A673 (cell line): ENCODE measurements at regions not wholly inside any gene's neighbourhood (a gene's known extent, or its start where the extent isn't known, plus 50 kb on each side); places are given as distances from the start of the nearest gene placed in this dataset.

Experiments used
- BruUV-seq: library from RNA; stranded (reverse); fragments of 400-500 nt; replicated peaks from 2 replicates; lab custom pipeline; 2021; lab: Mats Ljungman, UMichigan
- CTCF ChIA-PET: fragments of 300-600 bp; sonication (Branson Sonifier 250); formaldehyde crosslinking; loops from one replicate; lab custom pipeline; 2022; ENCODE audit warnings: antibody characterized with exemption; lab: Charles Lee
- POLR2A ChIA-PET: fragments of 300-600 bp; sonication (Branson Sonifier 250); formaldehyde crosslinking; loops from one replicate; lab custom pipeline; 2022; ENCODE audit warnings: antibody characterized with exemption; ENCODE audit not compliant: low non-redundant PET; lab: Charles Lee
- DNase-seq: peaks from one replicate; pipeline ENCODE4 v3.0.0-alpha.2; 2015; ENCODE audit warnings: low spot score
- H3K27ac ChIP-seq: fragments of 200-600 bp; sonication (generic); 2 replicates; pipeline ENCODE4 v1.5.1; 2016; ENCODE audit warnings: mixed run types, low read depth, mild to moderate bottlenecking, mixed read lengths, antibody characterized with exemption, low read length; ENCODE audit not compliant: poor library complexity, severe bottlenecking
- H3K27me3 ChIP-seq: fragments of 200-600 bp; sonication (generic); replicated peaks from 2 replicates; pipeline ENCODE4 v1.6.1; 2017; ENCODE audit warnings: mixed run types, low read depth, mild to moderate bottlenecking, mixed read lengths, antibody characterized with exemption, low read length; ENCODE audit not compliant: insufficient read depth, poor library complexity
- H3K36me3 ChIP-seq: fragments of 200-600 bp; sonication (generic); 2 replicates; pipeline ENCODE4 v1.6.1; 2016; ENCODE audit warnings: mixed run types, mild to moderate bottlenecking, mixed read lengths, antibody characterized with exemption, low read length; ENCODE audit not compliant: insufficient read depth, poor library complexity, severe bottlenecking
- H3K4me1 ChIP-seq: fragments of 200-600 bp; sonication (generic); 2 replicates; pipeline ENCODE4 v1.6.1; 2017; ENCODE audit warnings: mixed run types, mild to moderate bottlenecking, mixed read lengths, antibody characterized with exemption, low read length; ENCODE audit not compliant: insufficient read depth, poor library complexity, severe bottlenecking
- H3K4me3 ChIP-seq: fragments of 200-600 bp; sonication (generic); 2 replicates; pipeline ENCODE4 v1.5.1; 2016; ENCODE audit warnings: low read depth, mixed run types, mild to moderate bottlenecking, mixed read lengths, low read length; ENCODE audit not compliant: poor library complexity, severe bottlenecking
- H3K9me3 ChIP-seq: fragments of 200-600 bp; sonication (generic); 2 replicates; pipeline ENCODE4 v1.6.1; 2016; ENCODE audit warnings: mixed run types, low read depth, mild to moderate bottlenecking, mixed read lengths, antibody characterized with exemption, low read length; ENCODE audit not compliant: poor library complexity, severe bottlenecking
- EZH2 ChIP-seq: fragments of 200-600 bp; sonication (generic); IDR thresholded peaks from 2 replicates; pipeline ENCODE4 v1.6.1; 2017; ENCODE audit warnings: borderline replicate concordance, low read depth, mild to moderate bottlenecking, mixed read lengths, antibody characterized with exemption, low read length; ENCODE audit not compliant: poor library complexity, severe bottlenecking
- intact Hi-C: fragments of 100-400 bp; cut with micrococcal nuclease; formaldehyde crosslinking; loops from one replicate; pipeline ENCODE4 v1.10.0; 2022; ENCODE audit not compliant: unreplicated experiment
- TF ChIP-seq, protein P1 (sequence below): fragments of 300-800, 200-600 bp; sonication (generic); conservative IDR thresholded peaks from 2 replicates; pipeline ENCODE4 v1.5.1; 2017; ENCODE audit warnings: low read depth, mild to moderate bottlenecking, antibody characterized with exemption, low read length, moderate library complexity, mixed read lengths

- no peaks in the 10 kb centered on the region for H3K4me1 ChIP-seq
- TF ChIP-seq EZH2, result no peak
- TF ChIP-seq, protein P1, sequence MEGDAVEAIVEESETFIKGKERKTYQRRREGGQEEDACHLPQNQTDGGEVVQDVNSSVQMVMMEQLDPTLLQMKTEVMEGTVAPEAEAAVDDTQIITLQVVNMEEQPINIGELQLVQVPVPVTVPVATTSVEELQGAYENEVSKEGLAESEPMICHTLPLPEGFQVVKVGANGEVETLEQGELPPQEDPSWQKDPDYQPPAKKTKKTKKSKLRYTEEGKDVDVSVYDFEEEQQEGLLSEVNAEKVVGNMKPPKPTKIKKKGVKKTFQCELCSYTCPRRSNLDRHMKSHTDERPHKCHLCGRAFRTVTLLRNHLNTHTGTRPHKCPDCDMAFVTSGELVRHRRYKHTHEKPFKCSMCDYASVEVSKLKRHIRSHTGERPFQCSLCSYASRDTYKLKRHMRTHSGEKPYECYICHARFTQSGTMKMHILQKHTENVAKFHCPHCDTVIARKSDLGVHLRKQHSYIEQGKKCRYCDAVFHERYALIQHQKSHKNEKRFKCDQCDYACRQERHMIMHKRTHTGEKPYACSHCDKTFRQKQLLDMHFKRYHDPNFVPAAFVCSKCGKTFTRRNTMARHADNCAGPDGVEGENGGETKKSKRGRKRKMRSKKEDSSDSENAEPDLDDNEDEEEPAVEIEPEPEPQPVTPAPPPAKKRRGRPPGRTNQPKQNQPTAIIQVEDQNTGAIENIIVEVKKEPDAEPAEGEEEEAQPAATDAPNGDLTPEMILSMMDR, result no peak
- POLR2A ChIA-PET, result interaction anchor here (0.6 kb wide), 1 partner anchor 131 kb away, joined by 7 read pairs; no protein-coding TSS in a partner anchor
- H3K9me3 ChIP-seq, result no peaks in the 10 kb centered on the region
- CTCF ChIA-PET, result no interaction called here
- no TSS peak for BruUV-seq
- no peaks in the 10 kb centered on the region for H3K36me3 ChIP-seq
- H3K4me3 ChIP-seq, result no peak overlapping the region
- DNase-seq, result no peak
- intact Hi-C loops, result no loop called here
- no peak overlapping the region for H3K27ac ChIP-seq
- H3K27me3 ChIP-seq, result no peaks in the 10 kb centered on the region
Observed at GRCh38 chr15:93146601-93147000, 57.6 kb upstream of the RGMA start.

GRCh38 chr15:93146196-93146595 is 57.2 kb upstream of the RGMA start:
- no TSS peak for BruUV-seq
- no peaks in the 10 kb centered on the region for H3K9me3 ChIP-seq
- H3K36me3 ChIP-seq, result no peaks in the 10 kb centered on the region
- H3K27me3 ChIP-seq, result no peaks in the 10 kb centered on the region
- no peak for TF ChIP-seq EZH2
- TF ChIP-seq, protein P1, result no peak
- ChIA-PET POLR2A (no interaction called here), CTCF (no interaction called here)
- no peak for DNase-seq
- no peak overlapping the region for H3K27ac ChIP-seq
- no peaks in the 10 kb centered on the region for H3K4me1 ChIP-seq
- H3K4me3 ChIP-seq, result no peak overlapping the region
- intact Hi-C loops, result no loop called here

DNA sequence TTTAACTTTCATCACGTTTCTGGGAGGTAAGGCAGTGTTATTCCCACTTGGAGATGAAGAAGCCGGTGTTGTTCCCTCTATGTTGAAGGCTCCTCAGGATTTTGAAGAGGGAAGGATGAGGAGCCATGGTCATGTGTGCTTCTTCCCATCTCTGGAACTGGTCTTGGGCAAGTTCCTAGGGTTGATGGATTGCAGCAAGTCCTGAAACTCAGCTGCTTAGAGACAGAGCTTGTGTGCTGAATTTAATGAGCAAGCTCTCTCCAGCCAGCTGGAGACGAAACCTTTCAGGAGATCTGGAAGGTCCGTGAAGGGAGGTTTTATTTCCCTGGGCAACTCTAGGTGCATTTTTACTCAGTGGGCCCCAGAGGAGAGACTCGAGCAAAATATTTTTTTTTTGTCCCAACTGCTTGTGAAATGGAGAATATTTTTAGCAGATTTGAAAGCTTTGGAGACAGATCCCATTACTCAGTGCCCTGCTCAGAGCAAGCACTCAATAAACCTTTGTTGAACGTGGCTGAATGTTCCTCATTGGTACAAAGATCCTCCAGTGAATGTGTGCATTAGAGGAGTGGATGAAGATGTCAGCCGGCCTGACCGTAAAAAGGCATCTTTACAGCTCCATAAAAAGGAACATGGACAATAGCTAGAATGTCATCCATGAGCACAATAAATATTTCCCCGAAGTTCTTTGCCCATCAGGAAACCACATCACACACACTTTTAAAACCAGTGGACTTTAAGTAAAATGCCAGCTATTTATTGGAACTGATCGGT is 55.6 kb upstream of the RGMA start:
- Histone ChIP-seq H3K27me3 (no peaks in the 10 kb centered on the region), H3K27ac (no peak overlapping the region), H3K9me3 (no peaks in the 10 kb centered on the region), H3K4me3 (no peak overlapping the region), H3K4me1 (no peaks in the 10 kb centered on the region), H3K36me3 (no peaks in the 10 kb centered on the region)
- no peak for DNase-seq
- BruUV-seq, result no TSS peak
- TF ChIP-seq EZH2, result no peak
- TF ChIP-seq, protein P1, result no peak
- intact Hi-C loops, result no loop called here
- ChIA-PET CTCF (no interaction called here), POLR2A (no interaction called here)
